Stimulated activated CD8-positive, alpha-beta memory T cell treated with anti-CD3 and anti-CD28 coated beads, Interleukin-12 subunit alpha, Interleukin-12 subunit beta, amount 100 ng/mL, for 1 hour (primary cell): ENCODE measurements at regions not wholly inside any gene's neighbourhood (a gene's known extent, or its start where the extent isn't known, plus 50 kb on each side); places are given as distances from the start of the nearest gene placed in this dataset.
"Not testable (repeated sequence)": the region's sequence is repeated elsewhere in the genome, so short reads cannot be mapped to it uniquely, and the experiment has no call there.

Source experiments
- DNase-seq: peaks from one replicate; pipeline ENCODE4 v3.0.0-alpha.2; 2020; ENCODE audit warnings: low read depth

GRCh38 chr18:60202708-60203107 is 169.9 kb downstream of the MC4R start:
- no peak for DNase-seq

GRCh38 chr18:60200558-60200957 is 172.0 kb downstream of the MC4R start:
- no peak for DNase-seq

- no peak for DNase-seq
These were observed 173.1 kb downstream of the MC4R start for GRCh38 chr18:60199505-60199904.

DNA sequence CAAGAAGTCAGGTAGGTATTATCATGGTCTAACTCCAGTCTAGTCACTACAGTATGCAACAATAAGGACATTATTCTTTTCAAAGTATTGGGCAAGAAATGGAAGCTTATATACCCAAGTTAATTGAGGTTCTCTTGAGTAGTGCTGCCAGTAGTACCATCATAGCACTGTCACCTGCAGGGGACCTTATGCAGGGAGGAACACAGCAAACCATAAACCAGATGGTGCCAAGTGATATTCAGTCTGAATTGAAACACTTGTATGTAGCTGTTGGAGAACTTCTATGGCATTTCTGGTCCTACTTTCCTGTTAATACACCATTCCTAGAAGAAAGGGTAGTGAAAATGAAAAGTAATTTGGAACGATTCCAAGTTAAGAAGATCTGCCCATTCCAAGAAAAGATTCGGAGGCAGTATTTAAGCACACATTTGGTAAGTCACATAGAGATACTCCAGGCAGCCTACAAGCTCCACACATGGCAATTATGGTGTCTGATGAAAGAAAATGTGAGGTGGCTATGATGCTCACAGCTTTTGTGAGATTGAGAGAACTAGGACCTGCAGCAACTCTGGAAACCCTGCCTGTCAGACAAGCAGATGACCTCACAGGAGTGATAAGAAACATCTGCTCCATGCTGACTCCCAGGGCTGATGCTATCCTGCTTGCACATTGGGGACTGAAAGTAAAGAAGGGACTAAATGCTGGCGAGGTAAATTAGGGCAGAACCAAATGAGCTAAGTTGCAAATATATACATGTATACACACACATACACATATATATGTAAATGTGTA is 174.7 kb downstream of the MC4R start:
- DNase-seq = no peak

DNA sequence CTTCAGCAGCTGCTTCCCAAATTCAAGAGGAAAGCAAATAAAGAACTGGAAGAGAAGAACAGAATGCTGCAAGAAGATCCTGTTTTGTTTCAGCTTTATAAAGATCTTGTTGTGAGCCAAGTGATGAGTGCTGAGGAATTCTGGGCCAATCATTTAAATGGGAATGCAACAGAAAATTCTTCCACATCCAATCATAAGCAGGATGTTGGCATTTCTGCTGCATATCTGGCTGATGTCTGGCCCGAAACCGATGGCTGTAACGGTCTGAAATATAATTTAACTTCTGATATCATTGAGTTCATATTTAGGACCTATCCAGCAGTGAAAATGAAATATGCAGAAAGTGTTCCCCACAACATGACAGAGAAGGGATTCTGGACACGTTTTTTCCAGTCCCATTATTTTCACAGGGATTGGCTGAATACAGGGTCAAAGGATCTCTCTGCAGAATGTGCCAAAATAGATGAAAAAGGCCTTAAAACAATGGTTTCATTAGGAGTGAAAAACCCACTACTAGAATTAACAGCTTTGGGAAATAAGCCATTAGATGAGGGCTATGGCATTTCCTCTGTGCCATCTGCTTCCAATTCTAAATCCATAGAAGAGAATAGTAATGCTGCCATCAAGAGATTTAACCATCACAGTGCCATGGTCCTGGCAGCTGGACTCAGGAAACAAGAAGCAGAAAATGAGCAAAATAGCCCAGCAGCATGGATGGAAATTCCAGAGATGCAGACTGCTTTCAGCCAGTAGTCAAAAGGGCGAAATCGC is 175.6 kb downstream of the MC4R start:
- DNase-seq = no peak

DNA sequence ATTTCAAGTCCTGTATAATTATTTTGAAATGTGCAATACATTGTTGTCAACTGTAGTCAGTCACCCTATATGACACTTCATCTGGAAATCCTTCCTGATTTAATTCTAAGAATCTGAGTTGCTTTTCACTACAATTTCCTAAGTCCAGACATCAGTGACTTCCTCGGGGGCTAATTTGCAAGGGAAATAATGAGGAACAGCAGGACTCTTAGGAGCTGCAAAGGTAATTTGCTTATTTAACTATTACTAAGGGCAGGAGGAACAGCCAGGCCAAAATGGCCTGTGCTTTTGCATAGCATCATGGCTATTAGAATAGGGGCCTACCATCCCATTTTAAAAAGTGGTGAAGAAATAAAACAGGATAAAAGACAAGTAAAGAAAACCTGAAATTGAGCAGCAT is 178.8 kb downstream of the MC4R start:
- no peak for DNase-seq

DNA sequence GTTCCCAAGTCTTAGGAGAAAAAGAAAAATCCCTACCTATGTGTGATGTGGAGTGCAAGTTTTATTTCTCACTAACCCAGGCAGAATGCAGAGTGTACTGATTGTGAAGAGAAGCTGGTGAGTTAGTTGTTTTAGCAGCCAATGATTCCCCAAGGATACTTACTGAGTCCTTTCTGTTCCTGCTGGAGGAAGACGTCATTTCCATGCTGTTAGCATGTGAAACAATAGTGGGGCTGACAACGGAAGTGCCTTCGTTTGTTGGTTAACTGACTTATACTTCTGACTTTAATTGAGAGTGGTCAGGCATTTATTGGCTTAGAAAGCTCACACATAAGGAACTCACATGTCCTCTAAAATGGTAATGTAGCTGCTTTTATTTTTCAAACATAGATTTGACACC is 180.6 kb downstream of the MC4R start:
- no peak for DNase-seq

DNA sequence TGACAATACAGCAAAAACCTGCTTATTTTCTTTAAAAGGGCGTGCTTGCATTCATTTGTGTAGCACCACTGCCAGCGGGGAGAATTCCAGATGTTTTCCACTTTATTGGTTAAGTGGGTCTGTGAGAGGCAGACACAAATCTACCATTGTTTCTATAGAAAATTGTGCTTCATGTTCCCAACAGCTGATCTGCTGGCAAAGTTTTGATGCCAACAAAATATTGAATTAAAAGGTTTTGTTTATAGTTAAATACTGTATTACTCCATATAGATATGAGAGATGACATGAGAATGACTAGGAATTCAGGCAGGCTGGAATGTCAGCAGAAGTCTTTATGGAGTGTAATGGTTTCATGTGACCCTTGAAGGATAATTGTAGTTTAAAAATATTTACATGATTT is 182.7 kb downstream of the MC4R start:
- no peak for DNase-seq

- no peak for DNase-seq
These were observed 183.6 kb downstream of the MC4R start for GRCh38 chr18:60188958-60189357.

DNA sequence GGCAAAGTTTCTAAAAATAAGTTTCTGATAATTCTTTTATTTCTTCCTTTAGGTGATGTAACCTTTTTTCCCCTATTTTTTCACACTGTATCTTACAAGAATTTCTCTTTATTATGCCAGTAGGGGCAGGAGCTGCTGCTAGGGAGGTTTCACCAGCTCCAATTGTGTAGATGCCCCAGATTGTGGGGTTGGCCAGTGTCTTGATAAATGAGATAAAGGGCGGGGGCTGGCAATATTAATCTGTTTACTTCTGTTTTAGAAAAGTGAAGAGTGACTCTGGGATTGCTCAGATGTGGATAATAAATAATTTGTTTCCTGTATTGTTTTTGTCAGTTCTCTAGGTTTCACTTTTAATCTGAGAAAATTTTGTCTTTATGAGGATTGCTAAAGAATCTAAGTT is 190.4 kb downstream of the MC4R start:
- DNase-seq = no peak

DNA sequence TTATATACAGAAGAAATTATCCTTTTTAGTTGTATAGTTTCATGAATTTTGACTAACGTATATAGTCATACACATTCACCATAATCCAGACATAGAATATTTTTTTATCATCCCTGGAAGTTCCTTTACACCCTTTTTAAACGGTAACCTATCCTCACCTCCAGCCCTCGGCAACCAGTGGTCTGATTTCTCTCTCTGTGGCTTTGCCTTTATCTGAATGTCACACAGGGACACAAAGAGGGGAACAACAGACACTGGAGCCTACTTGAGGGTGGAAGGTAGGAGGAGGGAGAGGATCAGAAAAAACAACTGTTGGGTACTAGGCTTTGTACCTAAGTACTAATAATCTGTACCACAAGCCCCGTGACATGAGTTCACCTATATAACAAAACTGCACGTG is 191.9 kb downstream of the MC4R start:
- no peak for DNase-seq

GRCh38 chr18:60178224-60178623 is 194.4 kb downstream of the MC4R start:
- DNase-seq = not testable (repeated sequence)

GRCh38 chr18:60176259-60176658 is 196.3 kb downstream of the MC4R start:
- DNase-seq = no peak

- no peak for DNase-seq
These were observed 197.7 kb downstream of the MC4R start for GRCh38 chr18:60174832-60175231.

GRCh38 chr18:60172030-60172429 is 200.5 kb downstream of the MC4R start:
- no peak for DNase-seq

DNA sequence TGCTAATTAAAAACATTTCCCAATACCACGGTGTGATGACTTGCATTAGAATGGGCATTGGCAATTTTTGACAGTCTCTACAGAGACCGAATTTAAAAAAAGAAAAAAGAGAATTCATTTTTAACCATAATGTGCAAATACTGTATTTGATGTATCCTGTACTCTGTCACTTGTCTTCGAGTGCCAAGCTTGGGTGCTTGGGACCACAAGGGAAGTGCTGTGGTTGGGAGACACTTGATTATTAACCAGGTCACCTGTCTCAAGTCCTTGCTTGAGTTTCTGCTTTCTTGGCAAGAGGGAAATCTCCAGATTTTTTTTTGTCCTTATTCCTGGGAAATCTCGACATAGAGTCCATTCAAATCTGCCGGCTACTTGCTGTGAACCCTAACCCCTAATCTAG is 209.0 kb downstream of the MC4R start:
- DNase-seq = no peak

DNA sequence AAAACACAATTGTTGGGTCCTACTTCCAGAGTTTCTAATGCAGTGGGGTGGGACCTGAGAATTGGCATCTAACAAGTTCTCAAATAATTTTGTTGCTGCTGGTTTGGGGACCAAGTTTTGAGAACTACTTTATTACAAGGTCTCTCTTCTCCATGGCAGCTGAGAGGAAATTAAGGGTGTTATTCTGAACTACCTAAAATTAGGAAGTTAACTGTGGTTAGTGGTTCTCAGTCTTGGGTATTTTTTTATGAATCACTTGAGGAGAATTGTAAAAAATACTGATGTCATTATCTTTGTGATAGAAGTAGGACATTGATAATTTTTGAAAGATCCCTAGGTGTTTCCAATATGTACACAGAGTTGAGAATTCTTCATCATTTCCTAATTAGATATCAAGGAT is 210.2 kb downstream of the MC4R start:
- no peak for DNase-seq

DNA sequence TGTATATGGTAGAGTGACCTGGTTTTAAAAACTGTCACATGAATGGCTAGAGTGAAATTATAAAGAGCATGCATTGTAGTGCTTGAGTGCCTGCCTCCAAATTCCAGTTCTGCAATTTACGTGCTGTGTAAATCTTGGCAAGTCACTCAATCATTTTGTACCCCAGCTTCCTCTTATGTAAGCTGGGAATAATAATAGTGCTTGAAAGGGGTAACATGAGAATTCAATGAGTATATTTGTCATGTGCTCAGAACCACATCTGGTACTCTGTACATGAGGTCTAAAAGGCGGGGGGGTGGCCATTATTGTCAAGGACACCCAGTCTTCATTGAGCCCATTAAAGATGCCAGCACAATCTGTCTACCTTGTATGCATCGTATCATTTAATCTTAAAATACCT is 214.8 kb downstream of the MC4R start:
- DNase-seq = no peak

DNA sequence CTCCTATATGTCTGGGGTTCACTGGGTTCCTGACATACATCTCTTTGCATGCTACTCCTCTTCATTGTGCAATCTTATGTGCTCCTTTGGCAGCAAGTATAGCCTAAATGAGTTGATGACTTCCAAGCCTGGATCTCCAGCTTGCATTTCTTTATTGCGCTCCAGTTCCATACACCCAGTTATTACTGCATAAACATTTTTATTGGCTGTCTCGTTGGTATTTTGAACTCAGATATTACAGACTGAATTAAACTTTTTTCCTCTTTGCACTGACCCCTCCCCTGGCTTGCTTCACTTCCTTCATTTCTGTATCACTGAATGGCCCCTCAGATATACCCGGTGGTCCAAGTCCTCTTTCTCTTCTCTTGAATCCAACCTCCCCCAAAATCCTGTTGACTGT is 219.2 kb downstream of the MC4R start:
- no peak for DNase-seq

GRCh38 chr18:60149316-60149715 is 223.3 kb downstream of the MC4R start:
- no peak for DNase-seq

DNA sequence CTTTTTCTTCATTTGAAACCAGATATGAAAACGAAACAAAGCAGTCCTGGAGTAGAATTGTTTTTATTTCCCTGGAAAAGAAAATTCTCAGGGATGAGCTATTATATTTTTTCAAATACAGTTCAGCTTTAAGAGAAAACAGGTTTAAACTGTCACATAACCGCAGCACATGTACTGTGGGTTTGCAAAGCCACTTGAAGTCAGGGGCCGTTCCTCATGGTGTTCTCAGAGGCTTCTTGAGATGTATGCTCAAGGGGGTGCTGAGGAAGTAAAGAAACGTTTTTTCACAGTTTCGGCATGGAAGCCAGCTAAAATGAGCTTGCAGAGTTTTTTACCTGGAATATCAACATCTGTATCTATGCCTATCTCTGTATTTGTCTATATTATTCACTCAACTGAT is 225.3 kb downstream of the MC4R start:
- no peak for DNase-seq

GRCh38 chr18:60146220-60146960 is 226.2 kb downstream of the MC4R start:
- no peak for DNase-seq

GRCh38 chr18:60145776-60146175 is 226.8 kb downstream of the MC4R start:
- no peak for DNase-seq
